HepG2 (cell line): ENCODE measurements at regions not wholly inside any gene's neighbourhood (a gene's known extent, or its start where the extent isn't known, plus 50 kb on each side); places are given as distances from the start of the nearest gene placed in this dataset.

Experiments
- BCL6 ChIP-seq: IDR thresholded peaks from 2 replicates; pipeline ENCODE4 v1.6.1; 2016; ENCODE audit warnings: missing genetic modification reagents, missing compliant biosample characterization
- FOXA1 ChIP-seq, 2 experiments: fragments of 450-650 bp in 1 of 2; sonication (generic) in 1 of 2; formaldehyde crosslinking in 1 of 2; IDR thresholded peaks; 2 replicates each; pipeline versions ENCODE4 v1.4.0 to v1.6.1; 2016 to 2020; ENCODE audit warnings: missing genetic modification reagents in 1 of 2
- HNF4G ChIP-seq, 2 experiments: sonication (generic) in 1 of 2; formaldehyde crosslinking in 1 of 2; IDR thresholded peaks; 2 replicates each; pipeline versions ENCODE4 v1.4.0 to v1.6.1; 2011 to 2020; ENCODE audit warnings: borderline replicate concordance in 2 of 2, low read depth in 2 of 2, mild to moderate bottlenecking in 2 of 2, low read length in 1 of 2, missing genetic modification reagents in 1 of 2, moderate library complexity in 1 of 2
- KLF16 ChIP-seq, 2 experiments: sonication (generic) in 1 of 2; formaldehyde crosslinking in 1 of 2; IDR thresholded peaks; 2 replicates each; pipeline versions ENCODE4 v1.6.1 to v1.8.0; 2016 to 2023; ENCODE audit warnings: missing genetic modification reagents in 2 of 2, missing compliant biosample characterization in 1 of 2
- MATR3 ChIP-seq: sonication (generic); formaldehyde crosslinking; IDR thresholded peaks from 2 replicates; pipeline ENCODE4 v1.4.0; 2020; ENCODE audit warnings: missing genetic modification reagents
- NKX3-1 ChIP-seq: sonication (generic); formaldehyde crosslinking; IDR thresholded peaks from 2 replicates; pipeline ENCODE4 v1.5.0; 2020; ENCODE audit warnings: missing genetic modification reagents
- PCBP1 ChIP-seq: fragments of 200-400 bp; formaldehyde crosslinking; IDR thresholded peaks from 2 replicates; pipeline ENCODE4 v1.6.1; 2017; ENCODE audit warnings: mild to moderate bottlenecking, low read depth, low read length, borderline replicate concordance
- RARA ChIP-seq: IDR thresholded peaks from 2 replicates; pipeline ENCODE4 v1.6.1; 2016; ENCODE audit warnings: missing genetic modification reagents, missing compliant biosample characterization
- SALL1 ChIP-seq: sonication (generic); formaldehyde crosslinking; IDR thresholded peaks from 2 replicates; pipeline ENCODE4 v1.8.0; 2022; ENCODE audit warnings: mild to moderate bottlenecking, missing genetic modification reagents
- STAT5B ChIP-seq: sonication (generic); formaldehyde crosslinking; IDR thresholded peaks from 2 replicates; pipeline ENCODE4 v1.4.0; 2020; ENCODE audit warnings: missing genetic modification reagents
- ZC3H4 ChIP-seq: sonication (generic); formaldehyde crosslinking; IDR thresholded peaks from 2 replicates; pipeline ENCODE4 v1.4.0; 2020; ENCODE audit warnings: missing genetic modification reagents, borderline replicate concordance
- ZNF331 ChIP-seq: sonication (generic); formaldehyde crosslinking; IDR thresholded peaks from 2 replicates; pipeline ENCODE4 v1.4.0; 2020; ENCODE audit warnings: missing genetic modification reagents
- ZNF33B ChIP-seq: sonication (generic); formaldehyde crosslinking; IDR thresholded peaks from 2 replicates; pipeline ENCODE4 v1.5.1; 2020; ENCODE audit warnings: mild to moderate bottlenecking, missing genetic modification reagents
- ZNF354B ChIP-seq: sonication (generic); formaldehyde crosslinking; IDR thresholded peaks from 2 replicates; pipeline ENCODE4 v1.8.0; 2022; ENCODE audit warnings: mild to moderate bottlenecking, missing genetic modification reagents
- ZNF572 ChIP-seq: sonication (generic); formaldehyde crosslinking; IDR thresholded peaks from 2 replicates; pipeline ENCODE4 v1.5.1; 2020; ENCODE audit warnings: mild to moderate bottlenecking, missing genetic modification reagents
- ZNF589 ChIP-seq: sonication (generic); formaldehyde crosslinking; conservative IDR thresholded peaks from 2 replicates; pipeline ENCODE4 v1.8.0; 2022; ENCODE audit warnings: mild to moderate bottlenecking, moderate library complexity, missing genetic modification reagents
- ZNF720 ChIP-seq: sonication (generic); formaldehyde crosslinking; IDR thresholded peaks from 2 replicates; pipeline ENCODE4 v1.4.0; 2020; ENCODE audit warnings: missing genetic modification reagents
- ZNF850 ChIP-seq: sonication (generic); formaldehyde crosslinking; conservative IDR thresholded peaks from 2 replicates; pipeline ENCODE4 v1.9.0; 2021; ENCODE audit warnings: mild to moderate bottlenecking, missing genetic modification reagents
- TF ChIP-seq, protein P1 (sequence below): sonication (generic); formaldehyde crosslinking; IDR thresholded peaks from 2 replicates; pipeline ENCODE4 v1.4.0; 2020; ENCODE audit warnings: mild to moderate bottlenecking, missing genetic modification reagents
- TF ChIP-seq, protein P2 (sequence below): sonication (generic); formaldehyde crosslinking; IDR thresholded peaks from 2 replicates; pipeline ENCODE4 v1.4.0; 2020; ENCODE audit warnings: missing genetic modification reagents
- TF ChIP-seq, protein P3 (sequence below): IDR thresholded peaks from 2 replicates; pipeline ENCODE4 v1.6.1; 2012; ENCODE audit warnings: inconsistent platforms
- TF ChIP-seq, protein P4 (sequence below): sonication (generic); formaldehyde crosslinking; IDR thresholded peaks from 2 replicates; pipeline ENCODE4 v1.5.1; 2020; ENCODE audit warnings: missing genetic modification reagents, mild to moderate bottlenecking, borderline replicate concordance
- TF ChIP-seq, protein P5 (sequence below): IDR thresholded peaks from 2 replicates; pipeline ENCODE4 v1.6.1; 2016; ENCODE audit warnings: mild to moderate bottlenecking

DNA sequence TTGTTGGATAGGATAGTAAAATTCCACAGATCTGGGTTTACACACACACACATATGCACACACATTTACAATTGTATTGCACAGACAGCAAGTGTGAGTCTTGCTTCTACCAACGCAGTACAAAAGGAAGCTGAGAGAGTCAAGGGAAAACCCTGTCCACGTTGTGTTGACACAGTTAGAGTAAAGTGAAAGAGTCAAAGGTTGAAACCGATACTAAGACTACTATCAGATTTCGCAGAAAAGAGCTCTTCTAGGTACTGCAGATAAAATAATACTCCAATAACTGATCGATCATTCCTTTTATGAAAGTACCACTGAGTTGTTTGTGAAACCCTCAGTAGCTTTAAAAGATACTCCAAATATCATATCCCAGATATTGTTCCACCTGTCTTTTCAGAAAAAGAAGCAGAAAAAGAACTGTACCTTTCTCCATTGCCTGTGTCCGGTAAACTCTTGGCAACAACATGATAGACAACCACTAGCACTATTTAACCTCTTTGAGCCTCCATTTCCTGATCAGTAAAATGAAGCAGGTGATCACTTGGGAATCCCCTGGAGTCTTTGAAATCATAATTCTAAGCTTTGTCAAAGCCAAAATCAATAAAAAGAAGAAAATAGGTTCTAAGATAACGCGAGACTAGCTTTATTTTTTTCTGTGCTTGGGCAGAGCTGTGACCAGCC is 224.6 kb upstream of the FOXN3 start (continued):
- peak; percentile 63; the same call in 1 of the 2 replicates for TF ChIP-seq ZNF331
- no peak for TF ChIP-seq PCBP1
- TF ChIP-seq ZNF33B (CRISPR knock-in tag): no peak
- TF ChIP-seq, protein P1, sequence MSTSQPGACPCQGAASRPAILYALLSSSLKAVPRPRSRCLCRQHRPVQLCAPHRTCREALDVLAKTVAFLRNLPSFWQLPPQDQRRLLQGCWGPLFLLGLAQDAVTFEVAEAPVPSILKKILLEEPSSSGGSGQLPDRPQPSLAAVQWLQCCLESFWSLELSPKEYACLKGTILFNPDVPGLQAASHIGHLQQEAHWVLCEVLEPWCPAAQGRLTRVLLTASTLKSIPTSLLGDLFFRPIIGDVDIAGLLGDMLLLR: no peak
- TF ChIP-seq NKX3-1 (CRISPR knock-in tag): no peak
- peak; percentile 88 for TF ChIP-seq BCL6
- TF ChIP-seq SALL1 (CRISPR knock-in tag): peak; percentile 29; the same call in 1 of the 2 replicates
- TF ChIP-seq MATR3: no peak
- peak in 1 of 2 experiments; percentile 57; a peak in 2 of 4 replicates for TF ChIP-seq KLF16 (CRISPR knock-in tag; IDR thresholded peaks at IDR 0.05)
- TF ChIP-seq, protein P2, sequence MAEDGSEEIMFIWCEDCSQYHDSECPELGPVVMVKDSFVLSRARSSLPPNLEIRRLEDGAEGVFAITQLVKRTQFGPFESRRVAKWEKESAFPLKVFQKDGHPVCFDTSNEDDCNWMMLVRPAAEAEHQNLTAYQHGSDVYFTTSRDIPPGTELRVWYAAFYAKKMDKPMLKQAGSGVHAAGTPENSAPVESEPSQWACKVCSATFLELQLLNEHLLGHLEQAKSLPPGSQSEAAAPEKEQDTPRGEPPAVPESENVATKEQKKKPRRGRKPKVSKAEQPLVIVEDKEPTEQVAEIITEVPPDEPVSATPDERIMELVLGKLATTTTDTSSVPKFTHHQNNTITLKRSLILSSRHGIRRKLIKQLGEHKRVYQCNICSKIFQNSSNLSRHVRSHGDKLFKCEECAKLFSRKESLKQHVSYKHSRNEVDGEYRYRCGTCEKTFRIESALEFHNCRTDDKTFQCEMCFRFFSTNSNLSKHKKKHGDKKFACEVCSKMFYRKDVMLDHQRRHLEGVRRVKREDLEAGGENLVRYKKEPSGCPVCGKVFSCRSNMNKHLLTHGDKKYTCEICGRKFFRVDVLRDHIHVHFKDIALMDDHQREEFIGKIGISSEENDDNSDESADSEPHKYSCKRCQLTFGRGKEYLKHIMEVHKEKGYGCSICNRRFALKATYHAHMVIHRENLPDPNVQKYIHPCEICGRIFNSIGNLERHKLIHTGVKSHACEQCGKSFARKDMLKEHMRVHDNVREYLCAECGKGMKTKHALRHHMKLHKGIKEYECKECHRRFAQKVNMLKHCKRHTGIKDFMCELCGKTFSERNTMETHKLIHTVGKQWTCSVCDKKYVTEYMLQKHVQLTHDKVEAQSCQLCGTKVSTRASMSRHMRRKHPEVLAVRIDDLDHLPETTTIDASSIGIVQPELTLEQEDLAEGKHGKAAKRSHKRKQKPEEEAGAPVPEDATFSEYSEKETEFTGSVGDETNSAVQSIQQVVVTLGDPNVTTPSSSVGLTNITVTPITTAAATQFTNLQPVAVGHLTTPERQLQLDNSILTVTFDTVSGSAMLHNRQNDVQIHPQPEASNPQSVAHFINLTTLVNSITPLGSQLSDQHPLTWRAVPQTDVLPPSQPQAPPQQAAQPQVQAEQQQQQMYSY (CRISPR knock-in tag): no peak
- no peak for TF ChIP-seq ZNF720 (CRISPR knock-in tag)
- TF ChIP-seq, protein P3, sequence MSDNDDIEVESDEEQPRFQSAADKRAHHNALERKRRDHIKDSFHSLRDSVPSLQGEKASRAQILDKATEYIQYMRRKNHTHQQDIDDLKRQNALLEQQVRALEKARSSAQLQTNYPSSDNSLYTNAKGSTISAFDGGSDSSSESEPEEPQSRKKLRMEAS: 0 out of 2 replicates have a peak, but pooled peaks have one; percentile 12
- no peak for TF ChIP-seq ZC3H4 (CRISPR knock-in tag)
- TF ChIP-seq RARA (CRISPR knock-in tag): no peak
- TF ChIP-seq ZNF589 (CRISPR knock-in tag): no peak
- TF ChIP-seq, protein P4, sequence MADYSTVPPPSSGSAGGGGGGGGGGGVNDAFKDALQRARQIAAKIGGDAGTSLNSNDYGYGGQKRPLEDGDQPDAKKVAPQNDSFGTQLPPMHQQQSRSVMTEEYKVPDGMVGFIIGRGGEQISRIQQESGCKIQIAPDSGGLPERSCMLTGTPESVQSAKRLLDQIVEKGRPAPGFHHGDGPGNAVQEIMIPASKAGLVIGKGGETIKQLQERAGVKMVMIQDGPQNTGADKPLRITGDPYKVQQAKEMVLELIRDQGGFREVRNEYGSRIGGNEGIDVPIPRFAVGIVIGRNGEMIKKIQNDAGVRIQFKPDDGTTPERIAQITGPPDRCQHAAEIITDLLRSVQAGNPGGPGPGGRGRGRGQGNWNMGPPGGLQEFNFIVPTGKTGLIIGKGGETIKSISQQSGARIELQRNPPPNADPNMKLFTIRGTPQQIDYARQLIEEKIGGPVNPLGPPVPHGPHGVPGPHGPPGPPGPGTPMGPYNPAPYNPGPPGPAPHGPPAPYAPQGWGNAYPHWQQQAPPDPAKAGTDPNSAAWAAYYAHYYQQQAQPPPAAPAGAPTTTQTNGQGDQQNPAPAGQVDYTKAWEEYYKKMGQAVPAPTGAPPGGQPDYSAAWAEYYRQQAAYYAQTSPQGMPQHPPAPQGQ (CRISPR knock-in tag): no peak
- no peak for TF ChIP-seq STAT5B (CRISPR knock-in tag)
- TF ChIP-seq ZNF572 (CRISPR knock-in tag): no peak
- no peak for TF ChIP-seq ZNF354B (CRISPR knock-in tag)
- TF ChIP-seq ZNF850 (CRISPR knock-in tag): no peak
- TF ChIP-seq HNF4G (IDR thresholded peaks at IDR 0.05; ENCODE audit: borderline replicate concordance, low read depth, low read length): peak; percentile 73
- no peak for TF ChIP-seq HNF4G (CRISPR knock-in tag; IDR thresholded peaks at IDR 0.05; ENCODE audit: borderline replicate concordance, low read depth)
- no peak for TF ChIP-seq FOXA1 (IDR thresholded peaks at IDR 0.05)
- peak; percentile 84 for TF ChIP-seq FOXA1 (CRISPR knock-in tag; IDR thresholded peaks at IDR 0.05)
- TF ChIP-seq, protein P5, sequence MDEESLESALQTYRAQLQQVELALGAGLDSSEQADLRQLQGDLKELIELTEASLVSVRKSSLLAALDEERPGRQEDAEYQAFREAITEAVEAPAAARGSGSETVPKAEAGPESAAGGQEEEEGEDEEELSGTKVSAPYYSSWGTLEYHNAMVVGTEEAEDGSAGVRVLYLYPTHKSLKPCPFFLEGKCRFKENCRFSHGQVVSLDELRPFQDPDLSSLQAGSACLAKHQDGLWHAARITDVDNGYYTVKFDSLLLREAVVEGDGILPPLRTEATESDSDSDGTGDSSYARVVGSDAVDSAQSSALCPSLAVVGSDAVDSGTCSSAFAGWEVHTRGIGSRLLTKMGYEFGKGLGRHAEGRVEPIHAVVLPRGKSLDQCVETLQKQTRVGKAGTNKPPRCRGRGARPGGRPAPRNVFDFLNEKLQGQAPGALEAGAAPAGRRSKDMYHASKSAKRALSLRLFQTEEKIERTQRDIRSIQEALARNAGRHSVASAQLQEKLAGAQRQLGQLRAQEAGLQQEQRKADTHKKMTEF (CRISPR knock-in tag): no peak
